ENCODE measurements at regions not wholly inside any gene's neighbourhood (a gene's known extent, or its start where the extent isn't known, plus 50 kb on each side); places are given as distances from the start of the nearest gene placed in this dataset.

DNA sequence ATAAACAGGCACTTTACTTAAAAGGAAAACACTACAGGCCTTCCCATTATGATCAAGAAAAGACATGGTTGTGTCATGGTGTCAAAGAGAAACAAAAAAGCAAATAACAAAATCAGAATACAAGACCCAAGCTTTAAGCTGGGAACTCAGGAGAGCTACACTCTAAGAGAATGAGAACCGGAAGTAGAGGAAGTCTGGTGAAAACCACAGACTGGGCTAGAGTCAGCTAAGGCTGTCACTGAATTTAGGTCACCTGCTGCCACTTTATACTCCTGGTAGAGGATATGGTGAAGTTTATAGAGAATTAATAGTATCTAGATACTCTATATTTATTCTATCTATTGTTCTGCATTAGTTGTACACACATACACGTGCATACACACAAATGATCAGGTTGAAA, 971.7 kb downstream of the FLRT2 start:
- TF ChIP-seq POLR2A (IDR thresholded peaks at IDR 0.05; ENCODE audit: low read depth, low read length), result no peak
- DNase-seq (ENCODE audit: insufficient read length, low spot score) (no peak), FAIRE-seq (no peak)

- no peak for DNase-seq (ENCODE audit: insufficient read length, low spot score)
- no peak for TF ChIP-seq POLR2A (IDR thresholded peaks at IDR 0.05; ENCODE audit: low read depth, low read length)
- no peak for FAIRE-seq
These were observed 961.8 kb downstream of the FLRT2 start for GRCh38 chr14:86491743-86492142.

DNA sequence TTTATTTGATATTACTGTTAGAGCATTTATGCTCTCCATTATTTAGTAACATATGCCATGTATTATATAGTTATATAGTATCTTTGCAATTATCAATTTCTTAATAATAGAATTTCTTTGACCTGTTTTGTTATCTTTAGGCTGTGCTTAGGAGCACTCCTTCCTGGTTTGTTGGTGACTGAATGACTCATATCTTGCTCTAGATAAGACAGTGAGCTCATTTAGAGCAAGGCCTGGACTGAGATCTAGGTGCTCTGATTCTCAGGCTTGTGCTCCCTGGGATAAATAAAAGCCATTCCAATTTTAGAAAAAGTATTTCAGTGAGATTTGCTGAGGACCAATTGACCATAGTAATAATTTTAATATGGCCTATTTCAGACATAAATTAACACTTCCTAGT, 951.2 kb downstream of the FLRT2 start:
- DNase-seq (ENCODE audit: insufficient read length, low spot score) (no peak), FAIRE-seq (no peak)
- TF ChIP-seq POLR2A (IDR thresholded peaks at IDR 0.05; ENCODE audit: low read depth, low read length), result no peak

DNA sequence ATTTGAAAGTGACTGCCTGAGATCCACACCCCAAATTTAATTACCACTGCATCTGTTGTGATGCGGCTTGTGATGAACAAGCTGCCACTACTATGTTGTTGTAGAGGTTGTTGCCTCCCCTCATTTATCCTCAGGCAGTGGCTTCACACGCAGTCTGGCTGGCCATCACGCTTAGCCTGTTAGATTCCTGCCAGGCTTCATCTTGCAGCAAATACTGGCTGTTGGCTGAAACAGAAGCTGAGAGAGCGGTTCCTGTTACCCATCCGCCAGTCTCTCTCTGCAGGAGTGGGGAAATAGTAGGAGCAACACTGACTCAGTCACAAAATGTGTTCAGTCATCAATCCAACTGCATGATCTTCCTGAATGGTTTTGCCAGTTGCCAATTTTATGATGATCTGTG, 934.4 kb downstream of the FLRT2 start:
- no peak for FAIRE-seq
- TF ChIP-seq POLR2A (IDR thresholded peaks at IDR 0.05; ENCODE audit: low read depth, low read length), result no peak

GRCh38 chr14:86462193-86462753, 932.3 kb downstream of the FLRT2 start:
- TF ChIP-seq POLR2A (IDR thresholded peaks at IDR 0.05; ENCODE audit: low read depth, low read length), result no peak
- FAIRE-seq, result no peak
- DNase-seq (ENCODE audit: insufficient read length, low spot score), result no peak

More for the DNA sequence above, 934.4 kb downstream of the FLRT2 start:
- no peak for DNase-seq (ENCODE audit: insufficient read length, low spot score)

DNA sequence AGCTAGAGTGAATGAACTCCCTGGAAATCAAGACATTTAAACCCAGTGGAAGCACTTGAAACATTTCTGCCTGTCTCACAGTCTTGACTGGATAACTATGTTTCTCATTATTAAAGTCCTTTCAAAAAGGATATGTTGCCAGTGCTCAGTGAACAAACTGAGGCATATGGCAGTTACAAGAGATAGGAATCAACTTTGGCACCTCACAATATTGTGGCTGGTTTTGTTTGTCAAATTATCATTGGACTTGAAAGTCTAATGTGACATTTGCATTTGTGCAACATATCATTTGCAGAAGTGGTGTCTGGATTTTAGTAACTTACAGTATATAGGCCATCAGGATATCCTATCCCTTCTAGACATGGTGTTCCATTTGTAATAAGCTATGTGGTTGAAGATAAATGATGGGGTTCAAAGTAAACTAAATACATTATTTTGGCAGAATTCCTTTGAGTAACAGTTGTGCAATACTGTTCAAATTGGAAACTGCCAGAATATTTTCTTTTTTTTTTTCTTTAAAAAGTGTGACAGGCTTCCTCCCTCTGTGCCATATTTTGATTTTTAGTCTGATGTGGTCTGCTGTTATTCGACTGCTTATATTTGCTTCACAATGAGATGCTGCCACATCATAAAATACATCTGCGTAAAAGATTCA, 927.7 kb downstream of the FLRT2 start:
- no peak for DNase-seq (ENCODE audit: insufficient read length, low spot score)
- TF ChIP-seq POLR2A (IDR thresholded peaks at IDR 0.05; ENCODE audit: low read depth, low read length), result no peak
- FAIRE-seq, result no peak

DNA sequence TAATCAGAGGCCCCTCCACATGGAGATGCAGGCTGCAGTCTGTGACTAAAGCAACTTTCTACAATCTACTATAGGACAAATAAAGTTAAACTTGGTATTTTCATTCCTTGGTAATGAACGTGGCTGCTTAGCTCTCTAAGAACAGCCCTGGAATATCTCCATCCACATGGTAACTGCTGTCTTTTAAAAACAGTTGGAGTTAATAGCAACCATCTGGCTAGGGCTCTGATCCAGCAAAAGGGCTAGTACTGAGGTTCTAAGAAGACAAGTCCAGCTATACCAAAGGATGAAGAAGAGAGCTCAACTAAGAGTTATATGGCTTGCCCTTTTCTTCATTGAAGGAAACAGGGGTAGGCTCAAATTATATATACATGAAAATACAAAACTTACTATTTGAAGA, 920.1 kb downstream of the FLRT2 start:
- no peak for TF ChIP-seq POLR2A (IDR thresholded peaks at IDR 0.05; ENCODE audit: low read depth, low read length)
- FAIRE-seq (no peak), DNase-seq (ENCODE audit: insufficient read length, low spot score) (no peak)

DNA sequence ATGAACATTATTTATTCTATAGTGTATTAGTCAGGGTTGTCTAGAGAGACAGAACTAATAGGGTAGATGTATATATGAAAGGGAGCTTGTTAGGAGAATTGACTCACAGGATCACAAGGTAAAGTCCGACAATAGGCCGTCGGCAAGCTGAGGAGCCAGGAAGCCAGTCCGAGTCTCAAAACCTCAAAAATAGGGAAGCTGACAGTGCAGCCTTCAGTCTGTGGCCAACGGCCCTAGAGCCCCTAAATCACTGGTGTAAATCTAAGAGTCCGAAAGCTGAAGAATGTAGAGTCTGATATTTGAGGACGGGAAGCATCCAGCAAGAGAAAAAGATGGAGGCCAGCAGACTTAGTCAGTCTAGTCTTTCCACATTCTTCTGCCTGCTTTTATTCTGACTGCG, 912.2 kb downstream of the FLRT2 start:
- FAIRE-seq, result no peak
- DNase-seq (ENCODE audit: insufficient read length, low spot score), result no peak
- no peak for TF ChIP-seq POLR2A (IDR thresholded peaks at IDR 0.05; ENCODE audit: low read depth, low read length)

DNA sequence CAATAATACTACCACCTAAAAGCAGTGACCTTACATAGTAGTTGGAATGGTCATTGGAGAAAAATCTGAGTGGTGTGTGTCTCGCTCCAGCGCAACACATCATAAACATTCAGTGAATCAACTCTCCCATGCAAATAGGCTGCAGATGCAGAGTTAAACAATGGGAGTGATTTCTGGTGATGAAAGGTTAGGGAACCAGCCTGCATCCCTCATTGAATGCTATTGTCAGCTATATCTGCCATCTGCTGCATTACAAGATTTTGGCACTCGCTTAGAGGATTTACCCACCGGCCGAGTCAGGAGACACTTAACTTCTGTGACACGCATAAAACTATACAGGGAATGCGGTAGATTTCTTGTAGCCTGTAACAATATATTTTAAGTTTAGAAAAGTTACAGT, 900.9 kb downstream of the FLRT2 start:
- FAIRE-seq (no peak), DNase-seq (ENCODE audit: insufficient read length, low spot score) (no peak)
- no peak for TF ChIP-seq POLR2A (IDR thresholded peaks at IDR 0.05; ENCODE audit: low read depth, low read length)

DNA sequence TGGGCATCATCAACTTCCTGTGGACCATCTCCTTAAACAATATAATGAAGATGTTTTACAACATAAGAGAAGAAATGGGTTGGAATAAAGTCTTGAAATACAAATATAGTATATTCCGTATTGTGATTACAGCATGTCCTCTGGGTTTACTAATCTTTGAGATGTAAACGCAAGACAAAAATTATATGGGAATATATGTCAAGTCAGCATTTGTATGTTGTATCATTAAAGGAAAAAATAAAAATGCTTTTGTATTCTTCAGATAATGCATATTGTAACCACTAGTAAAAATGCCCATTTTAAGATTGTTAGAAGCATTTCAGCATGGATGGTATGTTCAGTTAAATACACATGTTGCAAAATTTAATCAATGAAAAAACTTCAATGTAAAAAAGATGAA, 893.3 kb downstream of the FLRT2 start:
- no peak for TF ChIP-seq POLR2A (IDR thresholded peaks at IDR 0.05; ENCODE audit: low read depth, low read length)
- no peak for DNase-seq (ENCODE audit: insufficient read length, low spot score)
- no peak for FAIRE-seq

- DNase-seq (ENCODE audit: insufficient read length, low spot score), result no peak
- no peak for TF ChIP-seq POLR2A (IDR thresholded peaks at IDR 0.05; ENCODE audit: low read depth, low read length)
- no peak for FAIRE-seq
These were observed 890.2 kb downstream of the FLRT2 start for GRCh38 chr14:86420131-86420530.

- DNase-seq (ENCODE audit: insufficient read length, low spot score) (no peak), FAIRE-seq (no peak)
- TF ChIP-seq POLR2A (IDR thresholded peaks at IDR 0.05; ENCODE audit: low read depth, low read length), result no peak
These were observed 884.2 kb downstream of the FLRT2 start for GRCh38 chr14:86414146-86414545.

- TF ChIP-seq POLR2A (IDR thresholded peaks at IDR 0.05; ENCODE audit: low read depth, low read length), result no peak
- no peak for FAIRE-seq
- no peak for DNase-seq (ENCODE audit: insufficient read length, low spot score)
These were observed 875.2 kb downstream of the FLRT2 start for GRCh38 chr14:86404989-86405649.

GRCh38 chr14:86404425-86404824, 874.5 kb downstream of the FLRT2 start:
- no peak for TF ChIP-seq POLR2A (IDR thresholded peaks at IDR 0.05; ENCODE audit: low read depth, low read length)
- DNase-seq (ENCODE audit: insufficient read length, low spot score) (no peak), FAIRE-seq (no peak)

DNA sequence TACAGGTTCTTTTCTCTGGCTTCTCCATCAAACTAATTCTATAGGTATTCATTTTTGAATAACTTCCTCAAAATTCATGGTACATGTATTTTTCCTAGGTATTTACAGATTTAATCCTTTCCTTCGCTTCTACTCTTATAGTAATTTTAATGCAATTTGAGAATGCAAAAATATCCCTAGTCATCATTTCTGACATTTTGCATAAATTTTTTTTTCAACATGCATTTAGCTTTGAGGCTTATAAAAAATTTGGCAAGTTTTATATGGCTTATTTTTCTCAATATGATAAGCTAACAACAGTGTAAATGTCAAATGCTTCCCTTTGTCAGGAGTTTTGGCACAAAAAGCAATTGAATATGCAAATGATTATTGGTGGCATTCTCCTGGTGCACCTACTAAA, 872.6 kb downstream of the FLRT2 start:
- DNase-seq (ENCODE audit: insufficient read length, low spot score), result no peak
- no peak for TF ChIP-seq POLR2A (IDR thresholded peaks at IDR 0.05; ENCODE audit: low read depth, low read length)
- FAIRE-seq, result no peak
